Activated CD8-positive, alpha-beta memory T cell treated with anti-CD3 and anti-CD28 coated beads for 36 hours (primary cell): ENCODE measurements at regions not wholly inside any gene's neighbourhood (a gene's known extent, or its start where the extent isn't known, plus 50 kb on each side); places are given as distances from the start of the nearest gene placed in this dataset.

ENCODE experiments used
- CTCF ChIA-PET: fragments of 350-600 bp; sonication (Branson Sonifier 250); formaldehyde crosslinking; loops from one replicate; lab custom pipeline; 2021; ENCODE audit warnings: antibody characterized with exemption; lab: Charles Lee
- POLR2A ChIA-PET: fragments of 350-600 bp; sonication (Branson Sonifier 250); formaldehyde crosslinking; loops from one replicate; lab custom pipeline; 2021; ENCODE audit warnings: antibody characterized with exemption; lab: Charles Lee

- CTCF ChIA-PET = no interaction called here
Measured at GRCh38 chr10:109430043-109430760, 493.1 kb downstream of the XPNPEP1 start.

DNA sequence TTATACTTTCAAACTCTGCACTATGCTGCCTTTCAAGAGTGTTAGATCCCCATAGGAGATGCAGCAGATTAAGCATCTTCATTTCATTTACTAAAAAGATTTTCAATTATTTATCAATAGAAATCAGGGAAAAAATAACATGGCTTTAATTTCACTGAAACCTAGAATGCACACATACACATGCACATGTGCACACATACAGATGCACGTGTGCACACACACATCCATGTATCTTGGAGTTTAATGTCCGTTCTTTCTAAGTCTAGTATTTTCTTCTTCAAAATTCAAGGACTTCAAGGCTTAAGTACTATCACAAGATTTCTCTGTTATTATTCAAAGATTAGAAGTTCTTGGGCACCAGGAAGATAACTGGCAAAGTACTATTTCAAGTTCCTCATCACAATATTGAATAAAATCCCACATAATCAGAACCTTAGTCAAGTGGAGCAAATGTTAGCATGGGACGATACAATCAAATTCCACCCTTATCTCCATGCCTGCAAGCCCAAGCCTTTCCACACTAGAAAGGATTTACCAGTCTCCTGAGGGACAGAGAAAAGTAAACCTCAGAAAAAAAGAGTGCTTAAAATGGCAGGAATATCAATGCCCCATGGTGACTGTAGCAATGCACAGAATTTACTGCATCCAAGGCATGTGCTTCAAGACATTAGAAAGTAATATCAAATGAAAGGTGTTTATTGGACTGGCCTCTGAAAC, 494.4 kb downstream of the XPNPEP1 start:
- POLR2A ChIA-PET = no interaction called here
- CTCF ChIA-PET = interaction anchor here (0.6 kb wide), 1 partner anchor 47 kb away, joined by 3 read pairs; no protein-coding TSS in a partner anchor

More at GRCh38 chr10:109430043-109430760, 493.1 kb downstream of the XPNPEP1 start:
- POLR2A ChIA-PET = no interaction called here

GRCh38 chr10:109427411-109427810, 495.9 kb downstream of the XPNPEP1 start:
- ChIA-PET POLR2A (no interaction called here), CTCF (no interaction called here)

DNA sequence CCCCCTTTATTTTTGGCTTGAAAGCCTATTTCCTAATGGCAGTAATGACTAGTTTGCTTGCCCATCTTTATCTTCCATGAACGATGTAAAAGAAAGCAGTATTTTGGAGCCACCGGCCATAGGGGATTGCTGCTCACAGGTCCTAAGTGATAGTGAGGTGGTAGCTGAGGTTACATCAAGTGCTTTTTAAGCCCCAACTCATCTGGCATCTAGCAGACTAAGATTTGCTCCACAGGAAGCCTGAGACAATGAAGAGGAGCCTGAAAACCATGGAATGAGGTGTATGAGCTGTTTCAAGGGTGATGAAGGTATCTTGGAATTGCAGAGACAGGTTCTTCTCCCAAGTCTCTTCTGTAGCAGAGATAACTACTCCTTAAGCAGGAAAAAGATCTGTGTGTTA, 496.3 kb downstream of the XPNPEP1 start:
- ChIA-PET CTCF (no interaction called here), POLR2A (no interaction called here)

- CTCF ChIA-PET = no interaction called here
- POLR2A ChIA-PET = no interaction called here
Measured at GRCh38 chr10:109418795-109419194, 504.5 kb downstream of the XPNPEP1 start.

DNA sequence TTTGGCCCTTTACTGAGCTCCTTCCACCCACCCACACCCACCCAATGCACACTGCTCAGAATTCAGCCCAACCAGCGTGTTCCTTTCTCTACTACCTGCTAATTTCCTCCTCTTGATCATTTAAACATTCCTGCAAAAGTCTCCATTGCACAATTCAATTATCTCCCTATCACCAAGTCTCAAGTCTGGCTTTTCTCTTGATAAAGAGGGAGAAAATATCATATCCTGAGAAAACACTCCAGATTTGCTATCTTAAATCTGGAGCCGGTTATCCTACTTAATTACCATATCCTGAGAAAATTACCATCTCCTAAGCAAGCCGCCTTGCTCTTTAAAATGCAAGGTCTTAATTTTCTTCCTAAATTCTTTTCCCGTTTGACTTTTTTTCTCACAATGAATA, 505.5 kb downstream of the XPNPEP1 start:
- POLR2A ChIA-PET = no interaction called here
- CTCF ChIA-PET = no interaction called here

GRCh38 chr10:109412353-109412752, 511.0 kb downstream of the XPNPEP1 start:
- CTCF ChIA-PET = no interaction called here
- POLR2A ChIA-PET = no interaction called here

- ChIA-PET POLR2A (no interaction called here), CTCF (no interaction called here)
Measured at GRCh38 chr10:109411917-109412316, 511.4 kb downstream of the XPNPEP1 start.

GRCh38 chr10:109405338-109405737, 518.0 kb downstream of the XPNPEP1 start:
- CTCF ChIA-PET = no interaction called here

GRCh38 chr10:109403551-109403950, 519.8 kb downstream of the XPNPEP1 start:
- ChIA-PET CTCF (no interaction called here), POLR2A (no interaction called here)

More at GRCh38 chr10:109405338-109405737, 518.0 kb downstream of the XPNPEP1 start:
- POLR2A ChIA-PET = no interaction called here

DNA sequence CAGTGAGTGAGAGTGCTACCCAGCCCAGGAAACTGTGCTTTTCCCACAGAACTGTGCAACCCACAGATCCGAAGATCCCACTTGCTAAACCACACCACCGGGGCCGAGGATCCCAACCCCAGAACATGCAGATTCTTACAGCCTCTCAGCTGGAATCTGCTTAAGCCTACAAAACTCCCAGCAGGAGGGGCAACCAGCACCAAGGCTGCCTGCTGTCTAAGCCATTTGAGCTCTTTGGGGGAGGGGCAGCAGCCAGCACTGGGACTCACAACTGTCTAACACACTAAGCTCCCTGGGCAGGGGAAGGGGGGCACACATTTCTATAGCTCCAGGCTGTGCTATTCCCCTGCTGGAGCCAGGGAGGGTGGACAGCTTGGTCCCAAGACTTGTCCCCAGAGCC, 529.9 kb downstream of the XPNPEP1 start:
- POLR2A ChIA-PET = no interaction called here
- CTCF ChIA-PET = no interaction called here

- CTCF ChIA-PET = no interaction called here
Measured at GRCh38 chr10:109386921-109387320, 536.4 kb downstream of the XPNPEP1 start.

DNA sequence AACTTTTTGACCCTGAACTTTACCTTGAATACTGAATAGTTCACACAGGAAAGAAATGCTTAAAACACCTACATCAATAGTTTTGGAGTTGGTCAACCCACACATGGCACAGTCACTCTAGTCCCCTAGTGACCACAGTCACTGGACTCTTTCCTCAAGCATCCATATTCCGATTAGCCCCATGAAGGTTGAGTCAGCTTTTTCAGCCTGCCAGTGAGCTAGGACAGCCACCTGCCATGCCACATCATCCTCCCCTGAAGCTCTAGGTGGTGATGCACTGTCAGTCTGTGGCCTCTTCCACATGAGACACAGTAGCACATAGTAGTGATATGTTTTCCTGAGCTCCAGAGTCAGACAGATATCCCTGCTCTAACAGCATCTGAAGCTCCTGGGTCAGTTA, 537.2 kb downstream of the XPNPEP1 start:
- ChIA-PET CTCF (no interaction called here), POLR2A (no interaction called here)

More at GRCh38 chr10:109386921-109387320, 536.4 kb downstream of the XPNPEP1 start:
- POLR2A ChIA-PET = no interaction called here

DNA sequence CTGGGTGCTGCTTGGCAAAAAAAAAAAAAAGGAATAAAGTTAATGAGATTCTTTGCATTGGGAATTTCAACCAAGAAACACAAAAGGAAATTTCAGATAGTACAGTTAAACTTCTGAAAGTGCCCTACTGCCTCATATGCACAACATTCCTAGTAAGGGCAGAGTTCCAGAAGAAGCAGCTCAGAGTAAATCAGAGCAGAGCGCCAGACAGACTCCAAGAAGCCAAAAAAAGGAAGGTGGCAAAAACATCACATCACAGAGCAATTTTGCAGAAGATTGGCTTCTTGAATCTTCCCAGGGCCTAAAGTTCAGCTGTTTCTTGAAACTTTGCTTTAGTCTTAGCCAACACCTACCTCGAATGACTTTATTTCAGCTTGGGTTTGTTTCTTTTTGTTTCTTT, 544.1 kb downstream of the XPNPEP1 start:
- POLR2A ChIA-PET = no interaction called here
- CTCF ChIA-PET = no interaction called here

- ChIA-PET POLR2A (no interaction called here), CTCF (no interaction called here)
Measured at GRCh38 chr10:109374215-109374614, 549.1 kb downstream of the XPNPEP1 start.

- ChIA-PET POLR2A (no interaction called here), CTCF (no interaction called here)
Measured at GRCh38 chr10:109359316-109359715, 564.0 kb downstream of the XPNPEP1 start.

GRCh38 chr10:109358325-109358724, 565.0 kb downstream of the XPNPEP1 start:
- CTCF ChIA-PET = no interaction called here

DNA sequence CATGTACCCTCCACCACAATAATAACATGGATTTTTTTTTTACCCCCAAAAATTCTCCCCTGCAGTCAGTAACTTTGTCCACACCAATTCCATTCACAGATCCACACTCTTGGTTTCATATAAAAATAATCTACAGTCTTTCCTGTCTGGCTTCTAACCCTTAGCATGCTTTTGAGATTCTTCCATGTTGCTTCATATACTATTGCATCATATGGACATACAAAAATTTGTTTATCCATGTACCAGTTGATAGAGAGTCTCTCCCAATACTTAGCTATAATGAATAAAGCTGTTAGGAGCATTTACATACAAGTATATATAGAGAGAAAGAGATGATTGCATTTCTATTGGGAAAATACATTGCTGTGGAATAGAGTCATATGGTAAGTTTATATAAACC, 575.0 kb downstream of the XPNPEP1 start:
- ChIA-PET POLR2A (no interaction called here), CTCF (no interaction called here)

More at GRCh38 chr10:109358325-109358724, 565.0 kb downstream of the XPNPEP1 start:
- POLR2A ChIA-PET = no interaction called here

DNA sequence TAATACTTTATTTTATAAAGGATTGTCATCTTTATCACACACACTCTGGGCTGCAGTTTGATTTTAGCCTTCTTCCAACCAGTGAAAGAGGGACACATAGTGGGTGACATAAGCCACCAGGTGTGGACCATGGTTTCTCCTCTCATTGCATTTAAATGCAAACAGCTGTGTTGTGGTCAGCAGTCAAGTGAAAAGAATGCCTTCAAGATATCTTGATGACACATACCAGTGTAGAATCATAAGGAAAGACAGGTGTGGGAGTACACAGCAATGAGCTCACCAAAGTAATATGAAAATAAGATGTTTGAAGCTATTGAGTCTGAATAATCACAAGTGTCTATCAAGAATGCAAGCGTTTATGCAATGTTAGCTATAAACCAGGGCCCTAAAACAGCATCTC, 580.0 kb downstream of the XPNPEP1 start:
- ChIA-PET CTCF (no interaction called here), POLR2A (no interaction called here)

DNA sequence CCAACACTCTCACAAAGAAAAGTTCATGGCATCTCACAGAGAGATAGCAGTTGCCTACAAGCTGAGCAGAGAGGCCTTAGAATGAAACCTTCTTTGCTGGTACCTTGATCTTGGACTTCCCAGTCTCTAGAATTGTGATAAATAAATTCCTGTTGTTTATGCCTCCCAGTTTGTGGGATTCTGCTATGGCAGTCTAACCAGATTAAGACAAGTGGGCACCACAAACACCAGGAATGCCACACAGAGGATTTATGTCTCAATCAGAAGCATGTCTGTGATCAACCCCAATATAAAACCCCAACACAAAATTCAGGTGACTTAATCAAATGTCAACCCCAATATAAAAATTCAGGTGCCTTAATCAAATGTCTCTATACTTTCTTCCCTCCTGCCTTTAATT, 581.3 kb downstream of the XPNPEP1 start:
- POLR2A ChIA-PET = no interaction called here
- CTCF ChIA-PET = no interaction called here

DNA sequence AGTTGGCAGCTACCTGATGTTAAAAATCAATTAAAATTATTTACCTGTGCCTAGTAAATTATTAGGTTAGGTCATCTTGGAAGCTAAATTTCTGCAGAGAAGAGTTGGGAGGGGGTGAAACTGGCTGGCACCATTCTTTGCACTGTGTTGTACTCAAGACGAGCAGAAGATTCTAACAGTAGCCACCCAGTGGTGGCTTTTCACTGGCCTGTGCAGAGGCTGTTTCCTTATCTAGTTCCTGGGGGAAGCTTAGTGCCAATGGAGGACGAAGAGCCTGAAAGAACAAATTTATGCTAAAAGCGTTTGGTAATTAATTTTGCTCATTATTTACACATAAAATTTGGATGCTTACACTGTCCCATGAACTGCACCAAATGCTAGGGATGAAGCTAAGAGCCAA, 595.3 kb downstream of the XPNPEP1 start:
- POLR2A ChIA-PET = no interaction called here
- CTCF ChIA-PET = no interaction called here
